HG03060 (cell line): ENCODE measurements at regions not wholly inside any gene's neighbourhood (a gene's known extent, or its start where the extent isn't known, plus 50 kb on each side); places are given as distances from the start of the nearest gene placed in this dataset.

Experiments used
- ATAC-seq: cut with Tn5 transposase; IDR thresholded peaks from one replicate; pipeline ENCODE4 v1.9.1; 2021; ENCODE audit warnings: low read depth, moderate number of reproducible peaks; ENCODE audit not compliant: unreplicated experiment

- no peak for ATAC-seq
These were observed 344.9 kb downstream of the RBM43 start for GRCh38 chr2:150916467-150917396.

DNA sequence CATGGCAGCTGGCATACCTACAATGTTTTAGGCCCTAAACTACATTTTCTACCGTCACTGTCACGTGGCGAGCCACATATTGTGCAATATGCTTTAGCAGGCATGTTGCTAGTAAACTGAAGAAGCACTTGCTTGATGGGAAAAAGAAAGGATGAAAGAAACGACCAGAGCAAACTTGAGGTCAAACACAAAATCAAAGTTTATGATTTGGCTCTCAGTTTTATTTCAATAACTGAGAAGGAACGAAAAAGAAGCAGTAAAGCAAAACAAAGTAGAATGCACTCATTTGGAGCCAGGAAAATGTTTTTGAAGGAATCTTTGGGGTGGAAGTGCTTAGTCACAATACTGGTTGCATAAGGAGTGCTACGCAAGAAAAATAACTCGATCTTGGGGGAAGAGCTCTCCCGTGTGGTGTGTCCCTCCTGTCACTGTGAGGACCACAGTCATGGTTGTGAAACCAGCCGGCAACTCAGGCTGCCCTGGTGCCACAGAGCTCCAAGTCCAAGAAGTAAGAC lies 349.8 kb downstream of the RBM43 start:
- ATAC-seq, result no peak

DNA sequence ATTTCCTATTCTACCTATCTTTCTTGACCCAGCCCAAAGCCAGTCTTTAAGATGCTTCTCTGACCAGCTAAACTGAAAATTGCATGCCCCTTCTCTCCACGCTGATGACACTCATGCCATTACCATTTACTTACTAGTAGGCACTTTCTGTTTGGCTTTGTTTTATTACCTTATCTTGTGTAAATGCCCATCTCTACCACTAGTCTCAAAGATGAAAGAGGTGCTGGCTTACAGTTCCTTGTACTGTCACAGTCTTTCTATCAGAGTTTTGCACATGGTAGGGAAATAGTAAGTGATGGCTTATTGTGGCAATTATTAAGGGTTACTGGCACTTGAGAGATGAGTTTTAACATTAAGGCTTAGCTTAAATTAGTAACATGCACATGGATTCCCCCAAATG lies 352.1 kb downstream of the RBM43 start:
- ATAC-seq, result no peak

GRCh38 chr2:150909090-150909489 lies 352.6 kb downstream of the RBM43 start:
- ATAC-seq, result no peak

GRCh38 chr2:150907466-150907865 lies 354.2 kb downstream of the RBM43 start:
- no peak for ATAC-seq

GRCh38 chr2:150903461-150903860 lies 358.2 kb downstream of the RBM43 start:
- no peak for ATAC-seq

GRCh38 chr2:150903055-150903454 lies 358.6 kb downstream of the RBM43 start:
- ATAC-seq, result no peak

- ATAC-seq, result no peak
These were observed 360.8 kb downstream of the RBM43 start for GRCh38 chr2:150900913-150901312.

GRCh38 chr2:150895968-150896367 lies 365.7 kb downstream of the RBM43 start:
- no peak for ATAC-seq

- no peak for ATAC-seq
These were observed 372.5 kb downstream of the RBM43 start for GRCh38 chr2:150889141-150889540.

- no peak for ATAC-seq
These were observed 373.3 kb downstream of the RBM43 start for GRCh38 chr2:150888337-150888736.

DNA sequence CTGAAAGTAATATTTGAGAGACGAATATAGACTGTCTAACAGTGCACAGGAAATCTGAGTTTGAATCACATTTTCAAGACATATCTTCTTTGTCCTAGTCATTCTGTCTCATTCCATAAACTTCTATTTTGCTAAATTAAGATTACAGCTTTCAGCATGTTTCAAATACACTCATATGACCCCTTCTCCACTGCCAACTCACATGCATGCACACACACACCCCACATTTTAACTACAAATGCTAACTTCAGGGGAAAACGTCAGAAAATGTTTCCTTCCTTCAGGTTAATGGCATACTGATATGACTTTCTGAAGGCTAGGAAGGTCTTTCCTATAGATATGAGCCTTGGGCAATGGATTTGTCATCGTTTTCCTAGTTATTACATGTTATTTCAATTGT lies 373.7 kb downstream of the RBM43 start:
- no peak for ATAC-seq

GRCh38 chr2:150885774-150886386 lies 375.8 kb downstream of the RBM43 start:
- no peak for ATAC-seq

DNA sequence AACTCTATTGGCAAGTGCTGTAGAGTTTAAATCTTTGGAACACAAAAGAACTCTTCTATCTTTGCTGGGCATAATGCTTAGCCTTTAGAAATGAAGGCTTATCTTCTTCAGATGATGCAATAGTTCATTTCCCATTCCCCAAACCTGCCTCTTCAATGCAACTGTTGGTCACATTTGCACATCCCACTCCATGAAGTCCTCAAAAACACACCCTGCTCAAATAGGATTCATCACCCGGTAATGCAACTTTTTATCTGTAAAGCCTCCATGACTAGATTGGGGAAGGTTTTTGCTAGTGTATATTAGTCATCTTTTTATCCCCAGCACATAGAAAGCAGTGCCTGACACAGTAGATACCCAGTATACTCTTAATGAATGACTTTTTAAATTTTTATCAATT lies 376.4 kb downstream of the RBM43 start:
- ATAC-seq, result no peak

GRCh38 chr2:150883613-150883895 lies 378.1 kb downstream of the RBM43 start:
- no peak for ATAC-seq

GRCh38 chr2:150882751-150883612 lies 378.7 kb downstream of the RBM43 start:
- no peak for ATAC-seq

GRCh38 chr2:150880986-150881385 lies 380.7 kb downstream of the RBM43 start:
- ATAC-seq, result no peak

GRCh38 chr2:150878356-150878755 lies 383.3 kb downstream of the RBM43 start:
- no peak for ATAC-seq

DNA sequence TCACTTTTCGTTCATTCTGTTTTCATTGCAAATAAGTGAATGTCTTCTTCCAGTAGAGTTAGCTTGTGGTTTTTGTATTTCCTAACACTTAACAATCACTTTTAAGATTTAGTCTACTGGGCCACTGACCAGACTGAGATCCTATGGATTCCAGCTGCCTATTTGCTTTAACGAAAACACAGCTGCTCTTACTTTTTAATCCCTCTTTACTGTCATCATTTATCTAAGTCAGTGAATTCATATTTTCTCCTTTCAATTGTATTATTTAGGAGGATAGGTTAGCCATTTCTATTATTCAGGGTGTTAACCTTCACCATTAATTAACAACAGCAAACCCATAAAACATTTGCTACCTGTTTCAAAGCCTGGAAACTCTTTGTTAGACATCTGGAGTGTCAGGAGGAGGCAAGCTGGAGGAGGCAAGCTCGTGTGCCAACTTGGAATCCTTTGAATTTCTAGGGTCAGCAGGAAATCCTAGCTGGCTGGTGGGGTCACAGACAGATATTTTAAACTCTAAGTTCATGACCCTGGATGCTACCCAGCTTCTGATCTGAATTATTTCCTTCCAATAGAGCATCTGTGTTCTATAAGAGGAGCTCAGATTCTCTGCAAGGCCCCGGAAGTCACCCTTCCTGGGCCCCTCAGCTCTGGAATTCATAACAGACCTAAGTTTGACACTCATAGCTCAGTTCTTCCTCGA lies 385.3 kb downstream of the RBM43 start:
- ATAC-seq, result no peak

- no peak for ATAC-seq
These were observed 385.9 kb upstream of the RND3 start for GRCh38 chr2:150873396-150873772.
